Renal cortical epithelial cell (primary cell): ENCODE measurements at regions not wholly inside any gene's neighbourhood (a gene's known extent, or its start where the extent isn't known, plus 50 kb on each side); places are given as distances from the start of the nearest gene placed in this dataset.
"Not testable (repeated sequence)": the region's sequence is repeated elsewhere in the genome, so short reads cannot be mapped to it uniquely, and the experiment has no call there.

Source experiments
- DNase-seq: peaks from one replicate; pipeline ENCODE4 v3.0.0-alpha.2; 2011; ENCODE audit warnings: low read depth

- DNase-seq: no peak
Measured at GRCh38 chr2:138943470-138943869, 163.3 kb upstream of the NXPH2 start.

GRCh38 chr2:138942466-138942865 lies 162.3 kb upstream of the NXPH2 start:
- no peak for DNase-seq

DNA sequence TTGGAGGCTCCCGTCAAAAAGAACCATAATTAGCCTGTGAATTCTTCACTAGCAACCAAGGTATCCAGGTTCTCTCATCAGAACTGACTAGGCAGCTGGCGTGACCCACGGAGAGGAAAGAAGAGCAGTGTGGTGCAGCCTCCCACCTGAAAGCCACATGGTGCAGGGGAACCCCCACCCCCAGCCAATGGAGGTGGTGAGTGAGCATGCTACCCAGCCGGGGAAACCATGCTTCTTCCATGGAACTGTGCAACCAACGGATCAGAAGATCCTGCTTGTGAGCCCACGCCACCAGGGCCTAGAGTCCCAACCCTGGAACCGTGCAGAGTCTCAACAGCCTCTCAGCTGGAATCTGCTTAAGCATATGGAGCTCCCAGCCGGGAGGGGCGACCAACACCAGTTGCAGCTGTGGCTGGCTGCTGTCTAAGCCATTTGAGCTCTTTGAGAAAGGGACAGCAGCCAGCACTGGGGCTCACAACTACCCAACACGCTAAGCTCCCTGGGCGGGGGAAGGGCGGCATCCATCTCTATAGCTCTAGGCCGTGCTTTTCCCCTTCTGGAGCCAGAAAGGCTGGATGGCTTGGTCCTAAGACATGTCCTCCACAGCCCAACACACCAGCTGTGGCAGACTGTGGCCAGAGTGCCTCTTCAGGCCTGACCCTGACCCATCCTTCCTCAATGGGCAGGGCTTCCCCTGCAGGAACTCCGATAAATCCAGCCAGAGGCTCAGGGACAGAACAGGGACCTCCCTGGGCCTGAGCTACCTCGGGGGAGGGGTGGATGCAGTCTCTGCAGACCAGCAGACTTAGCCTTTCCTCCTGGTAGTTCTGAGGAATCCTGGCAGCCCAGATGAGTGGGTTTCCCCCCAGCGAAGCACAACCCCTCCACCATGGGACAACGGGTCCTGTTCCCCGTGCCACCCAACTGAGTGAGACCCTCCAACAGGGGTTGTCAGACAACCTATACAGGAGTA lies 151.4 kb upstream of the NXPH2 start:
- no peak for DNase-seq

GRCh38 chr2:138930571-138930970 lies 150.4 kb upstream of the NXPH2 start:
- no peak for DNase-seq

GRCh38 chr2:138928374-138929021 lies 148.3 kb upstream of the NXPH2 start:
- no peak for DNase-seq

GRCh38 chr2:138922973-138923563 lies 142.9 kb upstream of the NXPH2 start:
- peak; percentile 61 for DNase-seq

GRCh38 chr2:138919120-138919747 lies 139.0 kb upstream of the NXPH2 start:
- DNase-seq: peak; percentile 56

DNA sequence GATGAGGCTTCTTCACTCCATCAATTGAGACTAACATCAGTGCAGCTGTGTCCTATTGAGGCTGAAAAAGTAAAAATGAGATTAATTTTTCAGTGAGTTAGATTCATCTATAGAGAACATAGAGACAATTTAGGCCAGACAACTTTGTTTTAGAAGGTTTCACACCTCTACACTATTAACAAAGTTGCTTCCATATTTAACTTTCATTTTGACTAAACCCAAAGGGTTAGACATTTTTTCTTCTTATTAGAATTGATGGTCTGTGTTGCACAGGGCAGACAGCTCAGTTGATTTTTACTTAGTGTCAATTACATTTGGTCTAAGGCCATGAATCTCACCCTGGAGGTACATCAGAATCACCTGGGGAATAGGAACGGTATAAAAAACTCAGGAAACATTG lies 130.2 kb upstream of the NXPH2 start:
- DNase-seq: no peak

DNA sequence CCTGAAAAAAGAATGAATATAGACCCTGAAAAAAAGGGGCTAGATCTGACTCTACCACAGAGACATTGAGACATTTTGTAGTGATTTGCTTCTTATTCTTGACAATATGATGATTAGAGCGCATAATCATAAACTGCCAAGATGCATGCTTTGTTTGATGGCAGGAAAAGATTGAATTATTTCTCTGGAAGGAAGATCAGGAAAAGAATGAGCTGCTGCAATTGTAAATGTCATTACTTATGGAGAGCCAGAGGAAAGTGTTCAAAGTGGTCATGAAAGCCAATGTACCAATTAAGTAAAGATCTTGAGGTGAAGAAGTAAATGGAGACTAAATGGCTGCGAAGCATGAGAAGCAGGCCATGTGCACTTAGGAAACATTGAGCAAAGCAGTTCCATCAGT lies 126.4 kb upstream of the NXPH2 start:
- DNase-seq: no peak

DNA sequence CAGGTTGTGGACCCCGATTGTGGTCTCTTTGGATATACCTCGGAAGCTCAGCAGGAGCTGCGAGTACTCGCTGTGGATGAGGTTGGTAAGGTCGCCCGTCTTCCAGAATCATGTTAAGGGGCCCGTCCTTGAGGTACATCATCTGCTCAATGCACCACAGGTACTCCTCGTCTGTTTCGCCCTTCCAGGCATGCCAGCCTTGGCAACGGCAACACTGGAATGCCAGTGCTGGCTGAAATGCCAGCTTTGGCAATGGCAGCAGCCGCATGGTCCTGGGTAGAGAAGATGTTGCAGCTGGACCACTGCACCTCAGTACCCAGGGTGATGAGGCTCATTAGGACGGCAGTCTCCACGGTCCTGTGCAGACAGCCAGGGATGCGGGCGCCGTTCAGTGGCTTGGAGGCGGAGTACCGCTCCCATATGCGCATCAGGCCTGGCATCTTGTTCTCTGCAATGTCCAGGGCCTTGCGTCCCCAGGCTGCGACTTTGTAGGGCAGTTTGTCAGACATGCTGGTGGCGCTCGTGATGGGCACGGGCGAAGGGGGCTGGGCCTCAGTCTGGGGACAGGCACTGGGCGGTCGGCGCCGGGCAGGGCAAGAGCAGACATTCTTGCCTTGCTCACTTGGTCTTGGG lies 122.2 kb upstream of the NXPH2 start:
- DNase-seq: no peak

DNA sequence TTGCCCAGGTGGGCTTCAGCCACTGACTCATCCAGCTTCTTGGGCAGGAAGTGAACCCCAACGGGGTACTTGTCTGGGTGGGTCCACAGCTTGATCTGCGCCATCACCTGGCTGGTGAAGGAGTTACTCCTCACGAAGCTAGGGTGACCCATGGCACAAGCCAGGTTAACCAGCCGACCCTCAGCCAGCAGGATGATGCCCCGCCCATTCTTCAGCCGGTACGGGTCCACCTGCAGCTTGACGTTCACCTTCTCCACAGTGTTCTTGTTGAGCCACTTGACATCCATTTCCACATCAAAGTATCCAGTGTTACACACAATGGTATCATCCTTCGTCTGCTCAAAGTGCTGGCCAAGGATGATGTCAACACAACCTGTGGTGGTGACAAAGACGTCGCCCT lies 121.3 kb upstream of the NXPH2 start:
- DNase-seq: no peak

- DNase-seq: no peak
Measured at GRCh38 chr2:138898855-138899254, 118.7 kb upstream of the NXPH2 start.

- DNase-seq: no peak
Measured at GRCh38 chr2:138897274-138897673, 117.1 kb upstream of the NXPH2 start.

- DNase-seq: no peak
Measured at GRCh38 chr2:138893746-138894145, 113.6 kb upstream of the NXPH2 start.

GRCh38 chr2:138881126-138881525 lies 100.9 kb upstream of the NXPH2 start:
- DNase-seq: no peak

DNA sequence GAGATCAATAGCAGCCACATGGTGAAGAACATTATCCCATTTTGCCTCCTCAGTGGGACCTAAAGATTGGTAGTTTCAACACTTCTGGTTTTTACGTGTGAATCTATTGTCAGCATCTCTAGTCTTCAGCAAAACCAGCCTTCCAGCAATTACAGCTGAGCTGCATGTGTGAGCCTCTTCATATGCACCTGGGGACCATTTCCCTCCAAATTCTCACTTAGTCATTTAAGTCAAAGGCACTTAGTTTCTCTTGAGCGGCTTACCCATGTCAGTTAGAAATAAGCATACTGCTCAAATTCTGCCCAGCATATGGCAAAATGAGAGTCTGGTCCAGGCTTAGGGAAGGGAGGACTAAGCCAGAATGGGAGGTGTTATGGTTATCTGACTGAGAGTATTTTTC lies 99.7 kb upstream of the NXPH2 start:
- no peak for DNase-seq

- DNase-seq: peak; percentile 29
Measured at GRCh38 chr2:138877421-138877820, 97.2 kb upstream of the NXPH2 start.

- DNase-seq: no peak
Measured at GRCh38 chr2:138874251-138874650, 94.1 kb upstream of the NXPH2 start.

DNA sequence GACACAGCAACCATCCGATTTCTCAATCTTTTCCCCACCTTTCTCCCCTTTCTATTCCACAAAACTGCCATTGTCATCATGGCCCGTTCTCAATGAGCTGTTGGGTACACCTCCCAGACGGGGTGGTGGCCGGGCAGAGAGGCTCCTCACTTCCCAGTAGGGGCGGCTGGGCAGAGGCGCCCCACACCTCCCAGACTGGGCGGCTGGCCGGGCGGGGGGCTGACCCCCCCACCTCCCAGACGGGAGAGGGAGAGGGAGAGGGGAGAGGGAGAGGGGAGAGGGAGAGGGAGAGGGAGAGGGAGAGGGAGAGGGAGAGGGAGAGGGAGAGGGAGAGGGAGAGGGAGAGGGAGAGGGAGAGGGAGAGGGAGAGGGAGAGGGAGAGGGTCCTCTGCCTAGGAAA lies 91.9 kb upstream of the NXPH2 start:
- DNase-seq: not testable (repeated sequence)

- no peak for DNase-seq
Measured at GRCh38 chr2:138871312-138871711, 91.1 kb upstream of the NXPH2 start.

DNA sequence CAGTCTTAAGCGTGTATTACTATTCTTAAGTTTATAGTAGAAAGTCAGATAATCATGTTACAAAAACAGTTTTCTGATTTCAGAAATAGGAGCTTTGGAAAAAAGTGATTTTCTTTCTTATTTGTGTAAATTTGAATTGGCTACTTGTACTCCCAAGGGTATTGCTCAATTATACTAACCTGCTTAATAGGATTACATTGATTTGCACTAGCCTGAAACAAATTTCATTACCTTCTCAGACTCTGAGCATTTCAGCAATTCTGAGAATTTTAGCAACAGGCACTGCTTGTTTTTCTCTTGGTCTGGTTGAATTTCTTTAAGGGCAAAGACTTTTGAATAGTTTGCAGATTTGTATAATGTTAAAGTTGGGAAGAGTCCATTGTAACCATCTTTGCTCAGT lies 87.2 kb upstream of the NXPH2 start:
- DNase-seq: no peak

GRCh38 chr2:138866797-138867196 lies 86.6 kb upstream of the NXPH2 start:
- DNase-seq: no peak
